GM23338 (cell line): ENCODE measurements at regions not wholly inside any gene's neighbourhood (a gene's known extent, or its start where the extent isn't known, plus 50 kb on each side); places are given as distances from the start of the nearest gene placed in this dataset.
A peak's percentile ranks its signal among the peaks of the same experiment; 100 is the strongest.

Source experiments
- ATAC-seq: fragments of 200-7000 bp; cut with Tn5 transposase; 3 replicates; pipeline ENCODE4 v1.9.1; 2020
- DNase-seq: peaks from one replicate; pipeline ENCODE4 v3.0.0-alpha.2; 2015; ENCODE audit warnings: low spot score
- H2AFZ ChIP-seq: fragments of 200-600 bp; sonication (generic); 2 replicates; pipeline ENCODE4 v1.8.0; 2016; ENCODE audit warnings: antibody characterized with exemption, mild to moderate bottlenecking, moderate library complexity
- H3F3A ChIP-seq: fragments of 200-600 bp; sonication (generic); replicated peaks from 2 replicates; pipeline ENCODE4 v1.8.0; 2017; ENCODE audit warnings: antibody characterized with exemption, mixed run types, low read depth
- H3K27ac ChIP-seq: fragments of 200-600 bp; sonication (generic); 2 replicates; pipeline ENCODE4 v1.6.1; 2016; ENCODE audit warnings: low read depth
- H3K27me3 ChIP-seq: fragments of 200-600 bp; sonication (generic); 2 replicates; pipeline ENCODE4 v1.8.0; 2016; ENCODE audit warnings: mild to moderate bottlenecking, mixed run types, moderate library complexity; ENCODE audit not compliant: insufficient read depth
- H3K36me3 ChIP-seq: fragments of 200-600 bp; sonication (generic); 2 replicates; pipeline ENCODE4 v1.8.0; 2016; ENCODE audit warnings: mild to moderate bottlenecking; ENCODE audit not compliant: insufficient read depth
- H3K4me1 ChIP-seq: fragments of 200-600 bp; sonication (generic); 2 replicates; pipeline ENCODE4 v1.8.0; 2016; ENCODE audit warnings: mild to moderate bottlenecking, moderate library complexity; ENCODE audit not compliant: insufficient read depth
- H3K4me2 ChIP-seq: fragments of 200-600 bp; sonication (generic); 2 replicates; pipeline ENCODE4 v1.7.1; 2017; ENCODE audit warnings: mixed run types
- H3K4me3 ChIP-seq: fragments of 200-600 bp; sonication (generic); 2 replicates; pipeline ENCODE4 v1.6.1; 2016; ENCODE audit warnings: mixed run types
- H3K79me2 ChIP-seq: fragments of 200-600 bp; sonication (generic); replicated peaks from 2 replicates; pipeline ENCODE4 v1.8.0; 2017; ENCODE audit warnings: mild to moderate bottlenecking; ENCODE audit not compliant: insufficient read depth
- H3K9me2 ChIP-seq: fragments of 200-600 bp; sonication (generic); 2 replicates; pipeline ENCODE4 v1.8.0; 2017; ENCODE audit not compliant: insufficient read depth
- H4K20me1 ChIP-seq: fragments of 200-600 bp; sonication (generic); replicated peaks from 2 replicates; pipeline ENCODE4 v1.8.0; 2017; ENCODE audit warnings: mild to moderate bottlenecking; ENCODE audit not compliant: insufficient read depth
- H3K27ac Mint-ChIP-seq: 2 replicates; pipeline ENCODE4 v1.8.0; 2020; ENCODE audit warnings: inconsistent platforms, mild to moderate bottlenecking, moderate library complexity, mixed read lengths
- H3K27me3 Mint-ChIP-seq: 3 replicates; pipeline ENCODE4 v1.8.0; 2022; ENCODE audit warnings: low read depth, mild to moderate bottlenecking, moderate library complexity, mixed read lengths, inconsistent platforms; ENCODE audit not compliant: insufficient read depth, poor library complexity
- H3K36me3 Mint-ChIP-seq: 3 replicates; pipeline ENCODE4 v1.8.0; 2021; ENCODE audit warnings: low read depth, mild to moderate bottlenecking, inconsistent platforms, moderate library complexity, mixed read lengths
- H3K4me1 Mint-ChIP-seq: 3 replicates; pipeline ENCODE4 v1.8.0; 2020; ENCODE audit warnings: mild to moderate bottlenecking, inconsistent platforms, mixed read lengths
- H3K4me3 Mint-ChIP-seq: 3 replicates; pipeline ENCODE4 v1.8.0; 2021; ENCODE audit warnings: moderate library complexity, mild to moderate bottlenecking, inconsistent platforms, mixed read lengths
- H3K9me3 Mint-ChIP-seq: 3 replicates; pipeline ENCODE4 v1.8.0; 2020; ENCODE audit warnings: moderate library complexity, mild to moderate bottlenecking, inconsistent platforms, mixed read lengths
- CREB1 ChIP-seq: fragments of 250-450 bp; sonication (Bioruptor Pico); IDR thresholded peaks from 2 replicates; pipeline ENCODE4 v1.5.0; 2020; ENCODE audit warnings: low read depth, mild to moderate bottlenecking, moderate library complexity
- ETS1 ChIP-seq: IDR thresholded peaks from 2 replicates; pipeline ENCODE4 v1.6.1; 2016; ENCODE audit warnings: antibody characterized with exemption
- EZH2 ChIP-seq: fragments of 200-600 bp; sonication (generic); IDR thresholded peaks from one replicate; pipeline ENCODE4 v1.8.0; 2017; ENCODE audit warnings: antibody characterized with exemption, mild to moderate bottlenecking, low read depth; ENCODE audit not compliant: unreplicated experiment
- JUNB ChIP-seq: IDR thresholded peaks from one replicate; pipeline ENCODE4 v1.6.1; 2016; ENCODE audit warnings: antibody characterized with exemption; ENCODE audit not compliant: unreplicated experiment
- NANOG ChIP-seq: IDR thresholded peaks from 2 replicates; pipeline ENCODE4 v1.6.1; 2016; ENCODE audit warnings: antibody characterized with exemption, borderline replicate concordance
- REST ChIP-seq: IDR thresholded peaks from one replicate; pipeline ENCODE4 v1.6.1; 2018; ENCODE audit warnings: antibody characterized with exemption; ENCODE audit not compliant: unreplicated experiment
- STAT1 ChIP-seq: IDR thresholded peaks from one replicate; pipeline ENCODE4 v1.6.1; 2016; ENCODE audit warnings: antibody characterized with exemption; ENCODE audit not compliant: unreplicated experiment
- ZNF331 ChIP-seq: fragments of 250-450 bp; sonication (Bioruptor Pico); IDR thresholded peaks from 2 replicates; pipeline ENCODE4 v1.5.0; 2020; ENCODE audit warnings: low read depth, mild to moderate bottlenecking, moderate library complexity
- ZNF462 ChIP-seq: fragments of 250-450 bp; sonication (Bioruptor Pico); IDR thresholded peaks from 2 replicates; pipeline ENCODE4 v1.5.0; 2020; ENCODE audit warnings: mild to moderate bottlenecking, moderate library complexity
- TF ChIP-seq, protein P1 (sequence below), 2 experiments: fragments of 200-600 bp in 1 of 2; sonication (generic) in 1 of 2; conservative IDR thresholded peaks; 2 replicates each; pipeline versions ENCODE4 v1.5.1 to v1.6.1; 2016 to 2017; ENCODE audit warnings: antibody characterized with exemption in 2 of 2, low read depth in 2 of 2, mild to moderate bottlenecking in 2 of 2, moderate library complexity in 1 of 2

DNA sequence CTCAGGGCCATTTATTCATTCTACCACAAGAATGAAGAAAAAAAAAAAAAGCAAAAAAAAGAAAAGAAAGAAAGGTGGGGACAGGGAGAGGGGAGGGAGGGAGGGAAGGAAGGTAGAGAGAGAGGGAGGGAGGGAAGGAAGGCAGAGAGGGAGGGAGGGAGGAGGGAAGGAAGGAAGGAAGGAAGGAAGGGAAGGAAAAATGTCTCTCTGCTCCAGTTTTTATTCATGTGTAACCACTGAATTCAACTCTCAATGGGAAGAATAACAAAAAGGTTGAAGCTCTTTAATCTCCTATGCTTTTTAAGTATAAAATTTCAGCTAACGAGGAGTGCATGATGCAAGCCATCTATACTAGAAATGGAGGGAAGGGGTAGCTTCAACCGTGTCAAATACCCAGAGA lies 287.3 kb downstream of the MREG start:
- Histone ChIP-seq H3K9me2 (no peaks in the 10 kb centered on the region), H3F3A (no peaks in the 10 kb centered on the region), H4K20me1 (no peaks in the 10 kb centered on the region), H3K36me3 (no peaks in the 10 kb centered on the region; the same call in 1 of the 2 replicates), H3K27me3 (no peaks in the 10 kb centered on the region), H3K4me2 (no peak overlapping the region), H3K79me2 (no peaks in the 10 kb centered on the region), H2AFZ (peak overlapping the region; percentile 28; the same call in 1 of the 2 replicates), H3K27ac (no peak overlapping the region), H3K4me1 (no peaks in the 10 kb centered on the region), H3K4me3 (no peak overlapping the region)
- TF ChIP-seq ZNF331 (CRISPR knock-in tag) = no peak
- no peak for ATAC-seq
- no peaks in the 10 kb centered on the region for H3K9me3 Mint-ChIP-seq
- no peaks in the 10 kb centered on the region for H3K27me3 Mint-ChIP-seq
- H3K27ac Mint-ChIP-seq = no peak overlapping the region
- H3K36me3 Mint-ChIP-seq = no peaks in the 10 kb centered on the region
- H3K4me3 Mint-ChIP-seq = no peak overlapping the region
- DNase-seq = no peak
- H3K4me1 Mint-ChIP-seq = no peaks in the 10 kb centered on the region

- no peaks in the 10 kb centered on the region for H3F3A ChIP-seq
- no peaks in the 10 kb centered on the region for H3K79me2 ChIP-seq
- no peak overlapping the region for H3K27ac ChIP-seq
- no peaks in the 10 kb centered on the region for H3K4me1 Mint-ChIP-seq
- H3K4me3 ChIP-seq = no peak overlapping the region
- H4K20me1 ChIP-seq = no peaks in the 10 kb centered on the region
- H3K9me3 Mint-ChIP-seq = no peaks in the 10 kb centered on the region
- no peaks in the 10 kb centered on the region for H3K4me1 ChIP-seq
- ATAC-seq (no peak), DNase-seq (no peak)
- H3K27me3 ChIP-seq = no peaks in the 10 kb centered on the region
- H3K4me3 Mint-ChIP-seq = no peak overlapping the region
- no peaks in the 10 kb centered on the region; the same call in 1 of the 2 replicates for H3K36me3 ChIP-seq
- H3K27me3 Mint-ChIP-seq = no peaks in the 10 kb centered on the region
- no peak overlapping the region for H3K4me2 ChIP-seq
- H3K9me2 ChIP-seq = no peaks in the 10 kb centered on the region
- H3K27ac Mint-ChIP-seq = no peak overlapping the region
- H2AFZ ChIP-seq = no peak overlapping the region
- TF ChIP-seq EZH2 (no peak), NANOG (no peak), ZNF462 (CRISPR knock-in tag) (no peak), REST (no peak), CREB1 (no peak), STAT1 (no peak), JUNB (no peak), ETS1 (no peak)
- TF ChIP-seq, protein P1, sequence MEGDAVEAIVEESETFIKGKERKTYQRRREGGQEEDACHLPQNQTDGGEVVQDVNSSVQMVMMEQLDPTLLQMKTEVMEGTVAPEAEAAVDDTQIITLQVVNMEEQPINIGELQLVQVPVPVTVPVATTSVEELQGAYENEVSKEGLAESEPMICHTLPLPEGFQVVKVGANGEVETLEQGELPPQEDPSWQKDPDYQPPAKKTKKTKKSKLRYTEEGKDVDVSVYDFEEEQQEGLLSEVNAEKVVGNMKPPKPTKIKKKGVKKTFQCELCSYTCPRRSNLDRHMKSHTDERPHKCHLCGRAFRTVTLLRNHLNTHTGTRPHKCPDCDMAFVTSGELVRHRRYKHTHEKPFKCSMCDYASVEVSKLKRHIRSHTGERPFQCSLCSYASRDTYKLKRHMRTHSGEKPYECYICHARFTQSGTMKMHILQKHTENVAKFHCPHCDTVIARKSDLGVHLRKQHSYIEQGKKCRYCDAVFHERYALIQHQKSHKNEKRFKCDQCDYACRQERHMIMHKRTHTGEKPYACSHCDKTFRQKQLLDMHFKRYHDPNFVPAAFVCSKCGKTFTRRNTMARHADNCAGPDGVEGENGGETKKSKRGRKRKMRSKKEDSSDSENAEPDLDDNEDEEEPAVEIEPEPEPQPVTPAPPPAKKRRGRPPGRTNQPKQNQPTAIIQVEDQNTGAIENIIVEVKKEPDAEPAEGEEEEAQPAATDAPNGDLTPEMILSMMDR (conservative IDR thresholded peaks at IDR 0.05; ENCODE audit: low read depth in 2 of 2) = no peak
- no peaks in the 10 kb centered on the region for H3K36me3 Mint-ChIP-seq
Measured at GRCh38 chr2:215724146-215724545, 288.3 kb upstream of the FN1 start.
